Panc1 (cell line): ENCODE measurements at regions not wholly inside any gene's neighbourhood (a gene's known extent, or its start where the extent isn't known, plus 50 kb on each side); places are given as distances from the start of the nearest gene placed in this dataset.
A peak's percentile ranks its signal among the peaks of the same experiment; 100 is the strongest.

Experiments used
- CTCF ChIP-seq: fragments of 450-650 bp; IDR thresholded peaks from 2 replicates; pipeline ENCODE4 v1.5.1; 2017; ENCODE audit warnings: mild to moderate bottlenecking
- POLR2AphosphoS5 ChIP-seq: IDR thresholded peaks from 2 replicates; pipeline ENCODE4 v1.6.1; 2012; ENCODE audit warnings: mild to moderate bottlenecking, low read depth, low read length, moderate library complexity
- REST ChIP-seq, 2 experiments: IDR thresholded peaks; 2 replicates each; pipeline ENCODE4 v1.6.1; 2011 to 2012; ENCODE audit warnings: low read depth in 2 of 2, control low read depth in 1 of 2, low read length in 1 of 2, mild to moderate bottlenecking in 1 of 2, moderate library complexity in 1 of 2; ENCODE audit not compliant: insufficient read depth in 1 of 2
- SIN3A ChIP-seq: IDR thresholded peaks from 2 replicates; pipeline ENCODE4 v1.6.1; 2012; ENCODE audit warnings: low read depth, mild to moderate bottlenecking, low read length, moderate library complexity, borderline replicate concordance; ENCODE audit not compliant: insufficient read depth

GRCh38 chr1:112808861-112809684 is 93.9 kb upstream of the PPM1J start:
- no peak for TF ChIP-seq REST (IDR thresholded peaks at IDR 0.05; ENCODE audit: insufficient read depth in 1 of 2, low read depth in 2 of 2, low read length in 1 of 2)
- peak; percentile 91 for TF ChIP-seq CTCF
- TF ChIP-seq POLR2AphosphoS5, result no peak
- no peak for TF ChIP-seq SIN3A
